Fibroblast of lung (primary cell): ENCODE measurements at regions not wholly inside any gene's neighbourhood (a gene's known extent, or its start where the extent isn't known, plus 50 kb on each side); places are given as distances from the start of the nearest gene placed in this dataset.
"Not testable (repeated sequence)": the region's sequence is repeated elsewhere in the genome, so short reads cannot be mapped to it uniquely, and the experiment has no call there.

Source experiments
- DNase-seq, 2 donors: peaks; one replicate each; pipeline versions ENCODE4 v3.0.0 to v3.0.0-alpha.2; 2010; ENCODE audit warnings: low read depth in 2 of 2
- H2AFZ ChIP-seq: 2 replicates; pipeline ENCODE4 v1.5.1; 2012; ENCODE audit warnings: low read length, control low read depth, inconsistent platforms
- H3K27ac ChIP-seq: 2 replicates; pipeline ENCODE4 v1.5.1; 2011; ENCODE audit warnings: low read length, control low read depth; ENCODE audit not compliant: insufficient read depth
- H3K27me3 ChIP-seq: 2 replicates; pipeline ENCODE4 v1.5.1; 2011; ENCODE audit warnings: mild to moderate bottlenecking, low read length; ENCODE audit not compliant: control insufficient read depth, insufficient read depth
- H3K36me3 ChIP-seq: 2 replicates; pipeline ENCODE4 v1.5.1; 2011; ENCODE audit warnings: low read length; ENCODE audit not compliant: control insufficient read depth, insufficient read depth
- H3K4me1 ChIP-seq: 2 replicates; pipeline ENCODE4 v1.5.1; 2011; ENCODE audit warnings: low read length; ENCODE audit not compliant: control insufficient read depth, insufficient read depth; ENCODE audit errors: extremely low read depth
- H3K4me2 ChIP-seq: 2 replicates; pipeline ENCODE4 v1.5.1; 2011; ENCODE audit warnings: low read length, control low read depth; ENCODE audit not compliant: insufficient read depth; ENCODE audit errors: extremely low read depth
- H3K4me3 ChIP-seq, 4 experiments: fragments of 200-600 bp in 1 of 4; sonication (generic) in 1 of 4; replicated peaks in 1 of 4; 2 replicates each; pipeline ENCODE4 v1.5.1; 2011 to 2016; ENCODE audit warnings: low read length in 4 of 4, low read depth in 3 of 4, mild to moderate bottlenecking in 3 of 4, control low read depth in 2 of 4, inconsistent platforms in 1 of 4, mixed read lengths in 1 of 4; ENCODE audit not compliant: insufficient read depth in 1 of 4; ENCODE audit errors: control extremely low read depth in 1 of 4
- H3K79me2 ChIP-seq: 2 replicates; pipeline ENCODE4 v1.5.1; 2012; ENCODE audit warnings: mild to moderate bottlenecking, low read length, inconsistent platforms; ENCODE audit not compliant: control insufficient read depth, insufficient read depth
- H3K9ac ChIP-seq: 2 replicates; pipeline ENCODE4 v1.5.1; 2011; ENCODE audit warnings: mild to moderate bottlenecking, low read length, control low read depth; ENCODE audit not compliant: insufficient read depth
- H3K9me3 ChIP-seq: 2 replicates; pipeline ENCODE4 v1.5.1; 2012; ENCODE audit warnings: low read depth, low read length; ENCODE audit not compliant: control insufficient read depth, insufficient read depth
- H4K20me1 ChIP-seq: 2 replicates; pipeline ENCODE4 v1.5.1; 2011; ENCODE audit warnings: low read length; ENCODE audit not compliant: control insufficient read depth, insufficient read depth; ENCODE audit errors: extremely low read depth
- EZH2 ChIP-seq: IDR thresholded peaks from 2 replicates; pipeline ENCODE4 v1.5.1; 2012; ENCODE audit warnings: low read length, control low read depth, mild to moderate bottlenecking; ENCODE audit errors: missing control alignments
- TF ChIP-seq, protein P1 (sequence below), 2 donors: IDR thresholded peaks in 1 of 2; conservative IDR thresholded peaks in 1 of 2; 1 replicate in 1 of 2; 2 replicates in 1 of 2; pipeline ENCODE4 v1.5.1; 2011 to 2012; ENCODE audit warnings: low read length in 2 of 2, control low read depth in 1 of 2, inconsistent platforms in 1 of 2, low read depth in 1 of 2, mild to moderate bottlenecking in 1 of 2

DNA sequence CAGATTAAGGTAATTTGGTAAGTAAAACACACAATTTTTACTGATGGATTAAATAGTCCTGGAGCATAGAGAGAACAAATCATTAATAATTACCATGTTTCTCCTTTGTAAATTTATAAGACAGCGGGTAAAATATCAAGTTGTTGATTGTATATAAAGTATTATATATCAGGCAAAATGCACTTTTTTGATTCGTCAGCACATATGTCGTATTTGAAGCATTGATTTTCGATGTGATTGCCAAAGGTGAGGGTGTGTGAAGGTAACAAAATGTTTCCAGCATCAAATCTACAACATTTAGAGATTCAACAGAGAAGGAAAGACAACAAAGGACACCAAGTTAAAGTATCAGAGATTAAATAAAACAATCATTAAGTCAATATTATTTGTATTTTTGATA lies 1437.8 kb upstream of the ADGRL3 start:
- no peaks in the 10 kb centered on the region for H3K9me3 ChIP-seq
- H3K4me3 ChIP-seq, result no peak overlapping the region
- H4K20me1 ChIP-seq, result no peaks in the 10 kb centered on the region
- no peak overlapping the region for H3K27ac ChIP-seq
- no peaks in the 10 kb centered on the region for H3K36me3 ChIP-seq
- no peak overlapping the region for H2AFZ ChIP-seq
- H3K79me2 ChIP-seq, result no peaks in the 10 kb centered on the region
- no peak for DNase-seq
- no peaks in the 10 kb centered on the region for H3K27me3 ChIP-seq
- no peak overlapping the region for H3K4me2 ChIP-seq
- H3K4me1 ChIP-seq, result no peaks in the 10 kb centered on the region
- TF ChIP-seq, protein P1, sequence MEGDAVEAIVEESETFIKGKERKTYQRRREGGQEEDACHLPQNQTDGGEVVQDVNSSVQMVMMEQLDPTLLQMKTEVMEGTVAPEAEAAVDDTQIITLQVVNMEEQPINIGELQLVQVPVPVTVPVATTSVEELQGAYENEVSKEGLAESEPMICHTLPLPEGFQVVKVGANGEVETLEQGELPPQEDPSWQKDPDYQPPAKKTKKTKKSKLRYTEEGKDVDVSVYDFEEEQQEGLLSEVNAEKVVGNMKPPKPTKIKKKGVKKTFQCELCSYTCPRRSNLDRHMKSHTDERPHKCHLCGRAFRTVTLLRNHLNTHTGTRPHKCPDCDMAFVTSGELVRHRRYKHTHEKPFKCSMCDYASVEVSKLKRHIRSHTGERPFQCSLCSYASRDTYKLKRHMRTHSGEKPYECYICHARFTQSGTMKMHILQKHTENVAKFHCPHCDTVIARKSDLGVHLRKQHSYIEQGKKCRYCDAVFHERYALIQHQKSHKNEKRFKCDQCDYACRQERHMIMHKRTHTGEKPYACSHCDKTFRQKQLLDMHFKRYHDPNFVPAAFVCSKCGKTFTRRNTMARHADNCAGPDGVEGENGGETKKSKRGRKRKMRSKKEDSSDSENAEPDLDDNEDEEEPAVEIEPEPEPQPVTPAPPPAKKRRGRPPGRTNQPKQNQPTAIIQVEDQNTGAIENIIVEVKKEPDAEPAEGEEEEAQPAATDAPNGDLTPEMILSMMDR (conservative IDR thresholded peaks at IDR 0.05 in 1 of 2, IDR thresholded peaks at IDR 0.05 in 1 of 2; ENCODE audit: low read depth in 1 of 2, low read length in 2 of 2), result no peak
- no peak for TF ChIP-seq EZH2
- no peak overlapping the region for H3K9ac ChIP-seq

DNA sequence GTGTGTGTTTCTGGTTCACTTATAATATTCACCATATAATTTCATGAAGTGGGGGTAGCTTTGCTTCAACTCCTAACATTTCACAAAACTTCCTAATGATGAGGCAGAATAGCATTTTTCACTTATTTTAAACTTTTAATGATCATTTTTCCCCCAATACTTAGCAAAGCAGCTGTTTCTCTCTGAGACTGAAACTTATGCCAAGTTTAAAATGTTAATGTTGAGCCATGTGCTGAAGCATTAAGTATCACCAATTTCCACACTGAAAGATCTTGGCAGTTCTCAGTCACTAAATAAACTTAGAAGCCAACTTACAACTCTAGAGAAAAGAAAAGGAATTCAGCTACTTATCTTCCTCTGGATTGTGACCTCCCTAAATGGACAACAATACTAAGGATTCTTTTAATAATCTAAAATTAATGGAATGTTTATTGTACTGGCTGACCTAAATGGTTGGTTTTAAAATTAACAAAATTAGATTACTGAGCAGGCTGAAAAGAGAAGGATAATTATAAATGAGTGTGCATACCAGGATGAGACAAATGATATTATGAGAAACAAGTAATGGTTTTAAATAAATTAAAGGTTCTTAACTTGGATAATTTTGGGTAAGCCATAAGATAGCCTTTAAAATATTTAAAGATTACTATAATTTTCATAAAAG lies 1429.4 kb upstream of the ADGRL3 start:
- H3K4me1 ChIP-seq, result no peaks in the 10 kb centered on the region
- H3K27ac ChIP-seq, result no peak overlapping the region
- H3K4me3 ChIP-seq, result no peak overlapping the region
- no peak for DNase-seq
- no peak overlapping the region for H3K4me2 ChIP-seq
- H2AFZ ChIP-seq, result no peak overlapping the region
- H3K36me3 ChIP-seq, result no peaks in the 10 kb centered on the region
- no peaks in the 10 kb centered on the region for H3K79me2 ChIP-seq
- no peak for TF ChIP-seq EZH2
- TF ChIP-seq, protein P1 (conservative IDR thresholded peaks at IDR 0.05 in 1 of 2, IDR thresholded peaks at IDR 0.05 in 1 of 2; ENCODE audit: low read depth in 1 of 2, low read length in 2 of 2), result no peak
- no peaks in the 10 kb centered on the region for H4K20me1 ChIP-seq
- H3K27me3 ChIP-seq, result no peaks in the 10 kb centered on the region
- no peak overlapping the region for H3K9ac ChIP-seq
- no peaks in the 10 kb centered on the region for H3K9me3 ChIP-seq

DNA sequence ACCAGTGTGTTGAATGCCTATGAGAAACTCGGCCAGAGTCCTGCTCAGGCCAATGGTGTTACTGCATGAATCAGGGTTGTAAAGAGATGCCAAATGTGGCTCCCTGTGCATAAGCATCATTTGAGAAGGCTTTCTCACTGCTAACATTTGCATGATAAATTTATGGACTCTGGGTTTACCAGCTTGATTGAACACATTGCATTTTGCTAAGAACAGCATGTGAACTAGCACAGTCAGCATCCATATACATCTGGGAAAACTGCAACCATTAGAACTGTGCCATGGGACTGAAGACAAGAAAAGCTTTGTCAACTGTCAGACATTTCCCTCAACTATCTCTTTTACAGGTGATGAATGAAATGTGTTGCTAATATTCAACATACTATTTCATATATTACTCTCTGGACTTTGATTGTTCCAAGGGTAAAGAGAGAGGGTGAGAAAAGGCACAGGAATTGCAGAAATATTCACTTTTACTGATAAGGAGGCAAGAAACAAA lies 1427.4 kb upstream of the ADGRL3 start:
- Histone ChIP-seq H3K9me3 (no peaks in the 10 kb centered on the region), H4K20me1 (no peaks in the 10 kb centered on the region), H3K4me1 (no peaks in the 10 kb centered on the region), H3K4me2 (no peak overlapping the region), H3K4me3 (no peak overlapping the region), H3K9ac (no peak overlapping the region), H3K79me2 (no peaks in the 10 kb centered on the region), H3K27me3 (no peaks in the 10 kb centered on the region), H3K36me3 (no peaks in the 10 kb centered on the region), H3K27ac (no peak overlapping the region), H2AFZ (no peak overlapping the region)
- DNase-seq, result no peak
- TF ChIP-seq, protein P1 (conservative IDR thresholded peaks at IDR 0.05 in 1 of 2, IDR thresholded peaks at IDR 0.05 in 1 of 2; ENCODE audit: low read depth in 1 of 2, low read length in 2 of 2), result no peak
- no peak for TF ChIP-seq EZH2

DNA sequence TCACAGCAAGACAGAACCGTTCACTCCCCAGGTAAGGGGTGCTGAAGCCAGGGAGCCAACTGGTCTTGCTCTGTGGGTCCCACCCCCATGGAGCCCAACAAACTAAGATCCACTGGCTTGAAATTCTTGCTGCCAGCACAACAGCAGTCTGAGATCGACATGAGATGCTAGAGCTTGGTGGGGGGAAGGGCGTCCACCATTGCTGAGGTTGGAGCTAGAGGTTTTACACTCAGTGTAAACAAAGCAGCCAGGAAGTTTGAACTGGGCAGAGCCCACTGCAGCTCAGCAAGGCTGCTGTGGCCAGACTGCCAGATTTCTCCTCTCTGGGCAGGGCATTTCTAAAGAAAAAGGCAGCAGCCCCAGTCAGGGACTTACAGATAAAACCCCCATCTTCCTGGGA lies 1419.9 kb upstream of the ADGRL3 start:
- H3K79me2 ChIP-seq, H3K4me2 ChIP-seq, H3K9me3 ChIP-seq, H4K20me1 ChIP-seq, H3K27ac ChIP-seq, H3K4me3 ChIP-seq, H3K36me3 ChIP-seq, H3K27me3 ChIP-seq, H2AFZ ChIP-seq, H3K4me1 ChIP-seq, H3K9ac ChIP-seq, DNase-seq: not testable (repeated sequence)
